ENCODE measurements at regions not wholly inside any gene's neighbourhood (a gene's known extent, or its start where the extent isn't known, plus 50 kb on each side); places are given as distances from the start of the nearest gene placed in this dataset.
"Not testable (repeated sequence)": the region's sequence is repeated elsewhere in the genome, so short reads cannot be mapped to it uniquely, and the experiment has no call there.

GRCh38 chr5:129249886-129250285 is 155.3 kb downstream of the ISOC1 start:
- no peaks in the 10 kb centered on the region for H4K20me1 ChIP-seq (ENCODE audit: low read length)
- intact Hi-C loops (cut with micrococcal nuclease), result no loop called here
- DNase-seq (no peak), ATAC-seq (no peak)
- no peak overlapping the region for H2AFZ ChIP-seq (ENCODE audit: low read length)
- H3K9me3 ChIP-seq (ENCODE audit: low read length), result no peaks in the 10 kb centered on the region
- H3K36me3 ChIP-seq (ENCODE audit: low read depth, low read length), result no peaks in the 10 kb centered on the region
- no peak overlapping the region for H3K9ac ChIP-seq (ENCODE audit: low read length)
- peaks cover 13% of the 10 kb centered on the region for H3K27me3 ChIP-seq (ENCODE audit: low read length)
- ChIA-PET POLR2A (ENCODE audit: unreplicated experiment) (no interaction called here), CTCF (no interaction called here)
- no peak overlapping the region for H3K27ac ChIP-seq (ENCODE audit: low read length)
- no TSS peak for BruUV-seq (replicated peaks)
- H3K4me3 ChIP-seq (ENCODE audit: low read length), result no peak overlapping the region
- no peak overlapping the region for H3K4me2 ChIP-seq (ENCODE audit: low read length)
- H3K79me2 ChIP-seq (ENCODE audit: low read length), result no peaks in the 10 kb centered on the region
- H3F3A ChIP-seq (ENCODE audit: low read length, unreplicated experiment), result no peaks in the 10 kb centered on the region
- H3K9me2 ChIP-seq (replicated peaks; ENCODE audit: low read length), result no peaks in the 10 kb centered on the region
- no peaks in the 10 kb centered on the region for H3K4me1 ChIP-seq (ENCODE audit: insufficient read depth, low read length)
- TF ChIP-seq CTCF (conservative IDR thresholded peaks at IDR 0.05; ENCODE audit: low read depth, low read length) (no peak), EZH2 (IDR thresholded peaks at IDR 0.05; ENCODE audit: low read length, unreplicated experiment) (no peak), EZH2phosphoT487 (IDR thresholded peaks at IDR 0.05; ENCODE audit: borderline replicate concordance, low read length) (no peak)

GRCh38 chr5:129271308-129271707 is 176.8 kb downstream of the ISOC1 start:
- DNase-seq, result peak; percentile 49

GRCh38 chr5:129284010-129284409 is 176.1 kb upstream of the ADAMTS19 start:
- no peak overlapping the region for H3K4me3 ChIP-seq (ENCODE audit: low read length)
- POLR2A ChIA-PET (ENCODE audit: unreplicated experiment), result no interaction called here
- H3K27me3 ChIP-seq (ENCODE audit: low read length), result peaks cover 14% of the 10 kb centered on the region
- no TSS peak for BruUV-seq (replicated peaks)
- TF ChIP-seq EZH2 (IDR thresholded peaks at IDR 0.05; ENCODE audit: low read length, unreplicated experiment), result no peak
- TF ChIP-seq CTCF (conservative IDR thresholded peaks at IDR 0.05; ENCODE audit: low read depth, low read length), result no peak
- TF ChIP-seq EZH2phosphoT487 (IDR thresholded peaks at IDR 0.05; ENCODE audit: borderline replicate concordance, low read length), result no peak
- H3K36me3 ChIP-seq (ENCODE audit: low read depth, low read length), result no peaks in the 10 kb centered on the region
- no peak overlapping the region for H3K27ac ChIP-seq (ENCODE audit: low read length)
- H4K20me1 ChIP-seq (ENCODE audit: low read length), result no peaks in the 10 kb centered on the region
- H3F3A ChIP-seq (ENCODE audit: low read length, unreplicated experiment), result no peaks in the 10 kb centered on the region
- no peaks in the 10 kb centered on the region for H3K4me1 ChIP-seq (ENCODE audit: insufficient read depth, low read length)
- DNase-seq, result no peak
- no peaks in the 10 kb centered on the region for H3K9me2 ChIP-seq (replicated peaks; ENCODE audit: low read length)
- no peak overlapping the region for H3K9ac ChIP-seq (ENCODE audit: low read length)
- no peaks in the 10 kb centered on the region for H3K9me3 ChIP-seq (ENCODE audit: low read length)
- intact Hi-C loops (cut with micrococcal nuclease), result no loop called here
- no peak for ATAC-seq
- H3K79me2 ChIP-seq (ENCODE audit: low read length), result no peaks in the 10 kb centered on the region
- no peak overlapping the region for H2AFZ ChIP-seq (ENCODE audit: low read length)
- CTCF ChIA-PET, result no interaction called here
- H3K4me2 ChIP-seq (ENCODE audit: low read length), result no peak overlapping the region

More at GRCh38 chr5:129271308-129271707, 176.8 kb downstream of the ISOC1 start:
- Histone ChIP-seq H3F3A (ENCODE audit: low read length, unreplicated experiment) (no peaks in the 10 kb centered on the region), H3K27me3 (ENCODE audit: low read length) (no peaks in the 10 kb centered on the region; the same call in 1 of the 2 replicates), H3K36me3 (ENCODE audit: low read depth, low read length) (no peaks in the 10 kb centered on the region), H4K20me1 (ENCODE audit: low read length) (no peaks in the 10 kb centered on the region), H3K4me2 (ENCODE audit: low read length) (no peak overlapping the region), H3K9me3 (ENCODE audit: low read length) (no peaks in the 10 kb centered on the region), H3K9ac (ENCODE audit: low read length) (no peak overlapping the region), H3K27ac (ENCODE audit: low read length) (no peak overlapping the region), H3K9me2 (replicated peaks; ENCODE audit: low read length) (no peaks in the 10 kb centered on the region), H3K4me1 (ENCODE audit: insufficient read depth, low read length) (no peaks in the 10 kb centered on the region), H3K79me2 (ENCODE audit: low read length) (no peaks in the 10 kb centered on the region), H2AFZ (ENCODE audit: low read length) (no peak overlapping the region), H3K4me3 (ENCODE audit: low read length) (no peak overlapping the region)
- intact Hi-C loops (cut with micrococcal nuclease), result loop anchor here (1.0 kb wide), 1 partner anchor 99 kb away; no protein-coding TSS in a partner anchor
- no TSS peak for BruUV-seq (replicated peaks)
- TF ChIP-seq CTCF (conservative IDR thresholded peaks at IDR 0.05; ENCODE audit: low read depth, low read length) (peak; percentile 49; the same call in 1 of the 2 replicates), EZH2 (IDR thresholded peaks at IDR 0.05; ENCODE audit: low read length, unreplicated experiment) (no peak)
- CTCF ChIA-PET, result no interaction called here
- peak; percentile 58 for ATAC-seq
- POLR2A ChIA-PET (ENCODE audit: unreplicated experiment), result no interaction called here

GRCh38 chr5:129294216-129294615 is 165.9 kb upstream of the ADAMTS19 start:
- H3K9me3 ChIP-seq (ENCODE audit: low read length); H2AFZ ChIP-seq (ENCODE audit: low read length); H3K79me2 ChIP-seq (ENCODE audit: low read length); POLR2A ChIA-PET (ENCODE audit: unreplicated experiment); H4K20me1 ChIP-seq (ENCODE audit: low read length); H3K4me3 ChIP-seq (ENCODE audit: low read length); H3K9ac ChIP-seq (ENCODE audit: low read length); H3K9me2 ChIP-seq (replicated peaks; ENCODE audit: low read length); ATAC-seq; intact Hi-C loops (cut with micrococcal nuclease); BruUV-seq (replicated peaks); H3K27me3 ChIP-seq (ENCODE audit: low read length); H3K4me2 ChIP-seq (ENCODE audit: low read length); H3K4me1 ChIP-seq (ENCODE audit: insufficient read depth, low read length); DNase-seq; H3K36me3 ChIP-seq (ENCODE audit: low read depth, low read length); H3K27ac ChIP-seq (ENCODE audit: low read length); CTCF ChIA-PET; H3F3A ChIP-seq (ENCODE audit: low read length, unreplicated experiment): not testable (repeated sequence)
